Endothelial cell (in vitro differentiated cells): ENCODE measurements at regions not wholly inside any gene's neighbourhood (a gene's known extent, or its start where the extent isn't known, plus 50 kb on each side); places are given as distances from the start of the nearest gene placed in this dataset.

Experiments
- DNase-seq: peaks from one replicate; pipeline ENCODE4 v3.0.0; 2021; ENCODE audit warnings: low spot score
- H3K27ac Mint-ChIP-seq: one replicate; pipeline ENCODE4 v1.8.0; 2021; ENCODE audit warnings: mixed read lengths, inconsistent platforms; ENCODE audit not compliant: unreplicated experiment
- H3K27me3 Mint-ChIP-seq: one replicate; pipeline ENCODE4 v1.8.0; 2021; ENCODE audit warnings: mild to moderate bottlenecking, moderate library complexity, mixed read lengths, inconsistent platforms; ENCODE audit not compliant: unreplicated experiment
- H3K36me3 Mint-ChIP-seq: one replicate; pipeline ENCODE4 v1.8.0; 2021; ENCODE audit warnings: mild to moderate bottlenecking, low read depth, mixed read lengths, inconsistent platforms; ENCODE audit not compliant: unreplicated experiment
- H3K4me1 Mint-ChIP-seq: one replicate; pipeline ENCODE4 v1.8.0; 2021; ENCODE audit warnings: mild to moderate bottlenecking, mixed read lengths, inconsistent platforms; ENCODE audit not compliant: unreplicated experiment
- H3K4me3 Mint-ChIP-seq: one replicate; pipeline ENCODE4 v1.8.0; 2021; ENCODE audit warnings: mild to moderate bottlenecking, mixed read lengths, inconsistent platforms; ENCODE audit not compliant: unreplicated experiment
- H3K9me3 Mint-ChIP-seq: one replicate; pipeline ENCODE4 v1.8.0; 2021; ENCODE audit warnings: mixed read lengths, inconsistent platforms; ENCODE audit not compliant: unreplicated experiment
- CTCF ChIP-seq: fragments of 200-600 bp; sonication (generic); IDR thresholded peaks from one replicate; pipeline ENCODE4 v1.5.0; 2021; ENCODE audit warnings: antibody characterized with exemption; ENCODE audit not compliant: unreplicated experiment

GRCh38 chr10:128507066-128507465, 380.8 kb upstream of the MKI67 start:
- Mint-ChIP-seq H3K4me3 (no peak overlapping the region), H3K27ac (no peak overlapping the region), H3K27me3 (peaks cover 7% of the 10 kb centered on the region), H3K9me3 (no peaks in the 10 kb centered on the region), H3K4me1 (no peaks in the 10 kb centered on the region), H3K36me3 (no peaks in the 10 kb centered on the region)
- no peak for DNase-seq
- no peak for TF ChIP-seq CTCF

GRCh38 chr10:128511284-128511683, 385.1 kb upstream of the MKI67 start:
- H3K36me3 Mint-ChIP-seq: no peaks in the 10 kb centered on the region
- peak; percentile 10 for DNase-seq
- H3K27me3 Mint-ChIP-seq: peaks cover 9% of the 10 kb centered on the region
- TF ChIP-seq CTCF: no peak
- no peak overlapping the region for H3K27ac Mint-ChIP-seq
- no peaks in the 10 kb centered on the region for H3K9me3 Mint-ChIP-seq
- no peaks in the 10 kb centered on the region for H3K4me1 Mint-ChIP-seq
- H3K4me3 Mint-ChIP-seq: no peak overlapping the region

- Mint-ChIP-seq H3K4me3 (no peak overlapping the region), H3K4me1 (no peaks in the 10 kb centered on the region)
Observed at GRCh38 chr10:128512767-128513166, 386.5 kb upstream of the MKI67 start.

GRCh38 chr10:128514536-128514935, 388.3 kb upstream of the MKI67 start:
- peaks cover 9% of the 10 kb centered on the region for H3K27me3 Mint-ChIP-seq
- TF ChIP-seq CTCF: no peak
- H3K9me3 Mint-ChIP-seq: no peaks in the 10 kb centered on the region
- H3K4me3 Mint-ChIP-seq: no peak overlapping the region
- no peaks in the 10 kb centered on the region for H3K4me1 Mint-ChIP-seq
- no peak for DNase-seq
- no peak overlapping the region for H3K27ac Mint-ChIP-seq
- no peaks in the 10 kb centered on the region for H3K36me3 Mint-ChIP-seq

More at GRCh38 chr10:128512767-128513166, 386.5 kb upstream of the MKI67 start:
- peak overlapping the region; percentile 40 for H3K27ac Mint-ChIP-seq
- TF ChIP-seq CTCF: no peak
- no peaks in the 10 kb centered on the region for H3K36me3 Mint-ChIP-seq
- peaks cover 9% of the 10 kb centered on the region for H3K27me3 Mint-ChIP-seq
- H3K9me3 Mint-ChIP-seq: no peaks in the 10 kb centered on the region
- DNase-seq: no peak

- H3K4me1 Mint-ChIP-seq: no peaks in the 10 kb centered on the region
- peaks cover 9% of the 10 kb centered on the region for H3K27me3 Mint-ChIP-seq
- no peaks in the 10 kb centered on the region for H3K36me3 Mint-ChIP-seq
- no peak overlapping the region for H3K4me3 Mint-ChIP-seq
- no peak for TF ChIP-seq CTCF
- DNase-seq: no peak
- no peak overlapping the region for H3K27ac Mint-ChIP-seq
- H3K9me3 Mint-ChIP-seq: no peaks in the 10 kb centered on the region
Observed at GRCh38 chr10:128516180-128516579, 390.0 kb upstream of the MKI67 start.
